ENCODE measurements at regions not wholly inside any gene's neighbourhood (a gene's known extent, or its start where the extent isn't known, plus 50 kb on each side); places are given as distances from the start of the nearest gene placed in this dataset.
"Not testable (repeated sequence)": the region's sequence is repeated elsewhere in the genome, so short reads cannot be mapped to it uniquely, and the experiment has no call there.

GRCh38 chr1:99361406-99361805 is 97.1 kb downstream of the PLPPR4 start:
- no peak for DNase-seq

DNA sequence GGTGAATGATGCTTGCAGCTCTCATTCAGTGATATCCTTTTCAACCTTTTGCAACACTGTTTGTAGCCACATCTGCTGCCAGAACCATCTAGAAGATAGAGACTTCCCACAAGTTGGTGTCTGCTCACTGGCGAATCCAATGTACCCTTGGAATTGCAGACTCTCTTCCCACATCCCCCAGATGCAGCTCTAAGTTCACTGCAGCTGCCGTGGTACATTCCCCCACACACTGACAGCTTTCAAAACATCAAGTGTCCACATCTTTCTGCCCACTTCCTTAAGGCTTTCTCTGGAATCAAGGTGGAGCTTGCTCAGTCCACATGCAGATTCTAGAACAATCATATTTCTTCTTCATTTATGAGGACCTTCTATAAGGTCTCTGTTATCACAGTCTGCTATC is 99.2 kb downstream of the PLPPR4 start:
- DNase-seq, result no peak

GRCh38 chr1:99365141-99365540 is 100.8 kb downstream of the PLPPR4 start:
- no peak for DNase-seq

DNA sequence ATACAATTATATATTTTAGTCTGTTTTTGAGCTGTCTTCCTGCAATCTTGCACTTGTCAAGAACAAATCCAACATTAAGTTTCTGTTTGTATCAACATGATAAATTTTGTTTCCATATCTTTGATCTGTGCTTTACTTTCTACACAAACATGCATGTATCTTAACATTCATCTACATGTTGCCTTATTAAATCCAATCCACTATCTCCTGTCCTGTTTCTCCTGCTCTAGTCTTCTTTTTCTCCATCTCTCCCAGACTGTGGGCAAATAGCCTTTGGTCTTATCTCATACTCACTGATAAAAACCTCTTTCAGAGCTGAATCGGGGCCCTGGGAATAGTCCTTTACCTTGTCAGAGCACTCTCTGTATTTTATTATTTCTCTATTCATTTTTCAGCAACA is 101.3 kb downstream of the PLPPR4 start:
- no peak for DNase-seq

DNA sequence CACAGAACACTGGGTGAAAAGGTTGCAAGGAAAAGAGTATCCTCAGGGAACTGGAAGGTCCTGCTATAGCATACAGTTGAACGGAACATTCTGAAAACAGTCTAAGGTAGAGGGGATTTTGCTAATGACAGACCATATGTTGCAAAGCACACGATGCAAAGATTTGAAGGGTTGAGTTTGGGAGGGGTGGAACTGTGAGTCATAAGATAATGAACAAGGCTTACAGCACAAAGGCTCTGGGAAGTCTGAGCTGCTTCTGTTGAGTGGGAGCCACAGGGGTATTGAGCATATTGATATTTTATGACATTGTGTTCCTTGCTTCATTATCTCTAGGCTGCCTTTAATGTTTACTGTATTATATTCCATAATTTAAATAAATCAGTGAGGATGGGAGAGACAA is 104.9 kb downstream of the PLPPR4 start:
- DNase-seq, result no peak

GRCh38 chr1:99370476-99370875 is 106.2 kb downstream of the PLPPR4 start:
- DNase-seq, result no peak

- no peak for DNase-seq
Observed at GRCh38 chr1:99371413-99371812, 107.1 kb downstream of the PLPPR4 start.

GRCh38 chr1:99374109-99374508 is 109.8 kb downstream of the PLPPR4 start:
- no peak for DNase-seq

- not testable (repeated sequence) for DNase-seq
Observed at GRCh38 chr1:99374693-99375092, 110.4 kb downstream of the PLPPR4 start.

DNA sequence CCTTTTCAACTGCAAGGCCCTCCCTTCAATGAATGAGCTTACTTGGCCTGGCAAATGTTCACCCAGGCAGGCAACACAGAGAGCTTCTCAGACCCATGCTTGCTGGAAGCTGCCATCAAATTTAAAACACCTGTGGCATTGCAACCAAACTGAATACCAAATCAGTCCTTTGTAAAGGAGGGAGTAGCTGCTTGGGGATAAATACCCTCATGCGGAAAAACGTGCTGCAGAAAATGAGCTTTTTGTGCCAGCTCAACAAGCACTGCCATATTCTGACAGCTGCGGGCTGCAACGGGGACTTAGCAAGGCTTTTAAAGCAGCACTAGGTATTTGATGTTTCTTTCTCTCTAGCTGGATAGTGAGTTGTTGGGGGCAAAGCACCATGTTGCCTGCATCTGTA is 119.7 kb downstream of the PLPPR4 start:
- DNase-seq, result no peak

- DNase-seq, result no peak
Observed at GRCh38 chr1:99385852-99386251, 121.6 kb downstream of the PLPPR4 start.

GRCh38 chr1:99396389-99396788 is 132.1 kb downstream of the PLPPR4 start:
- DNase-seq, result no peak

DNA sequence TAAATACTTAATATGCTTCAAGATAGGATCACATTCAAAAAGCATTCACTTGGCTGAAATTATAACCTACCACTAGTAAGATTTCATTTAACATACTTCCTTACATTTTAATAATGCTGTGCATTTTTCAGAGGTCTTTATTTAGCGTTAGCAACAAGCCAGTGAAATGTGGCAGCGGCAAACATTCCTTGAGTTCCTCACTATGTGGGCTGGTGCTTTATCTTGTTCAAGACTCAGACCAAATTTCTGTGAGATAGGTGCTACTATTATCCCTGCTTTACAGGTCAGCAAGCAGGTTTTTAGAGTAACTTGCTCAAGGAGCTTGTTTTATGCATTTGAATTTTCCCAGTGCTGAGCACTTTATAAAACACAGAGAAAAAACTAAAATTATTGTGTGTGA is 132.7 kb downstream of the PLPPR4 start:
- no peak for DNase-seq

DNA sequence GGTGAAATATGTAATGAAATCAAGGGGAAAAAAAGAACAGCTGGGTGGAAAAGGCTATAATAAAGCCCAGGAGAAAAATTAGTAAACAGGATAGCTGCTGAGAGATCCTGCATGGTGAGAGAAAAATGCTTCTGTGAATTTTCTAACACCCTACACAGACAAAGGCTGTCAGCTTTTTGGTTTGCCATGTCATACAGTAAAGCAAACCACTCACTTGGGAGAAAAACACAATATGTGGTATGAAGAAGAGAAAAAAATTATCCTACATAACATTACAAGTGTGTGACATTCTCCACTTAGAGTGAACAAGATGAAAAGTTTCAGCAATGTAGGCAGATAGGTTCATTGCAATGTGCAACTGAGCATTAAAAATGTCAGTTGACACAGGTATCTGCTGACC is 133.6 kb downstream of the PLPPR4 start:
- no peak for DNase-seq

DNA sequence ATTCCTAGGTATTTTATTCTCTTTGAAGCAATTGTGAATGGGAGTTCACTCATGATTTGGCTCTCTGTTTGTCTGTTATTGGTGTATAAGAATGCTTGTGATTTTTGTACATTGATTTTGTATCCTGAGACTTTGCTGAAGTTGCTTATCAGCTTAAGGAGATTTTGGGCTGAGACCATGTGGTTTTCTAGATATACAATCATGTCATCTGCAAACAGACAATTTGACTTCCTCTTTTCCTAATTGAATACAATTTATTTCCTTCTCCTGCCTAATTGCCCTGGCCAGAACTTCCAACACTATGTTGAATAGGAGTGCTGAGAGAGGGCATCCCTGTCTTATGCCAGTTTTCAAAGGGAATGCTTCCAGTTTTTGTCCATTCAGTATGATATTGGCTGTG is 137.3 kb downstream of the PLPPR4 start:
- DNase-seq, result not testable (repeated sequence)

DNA sequence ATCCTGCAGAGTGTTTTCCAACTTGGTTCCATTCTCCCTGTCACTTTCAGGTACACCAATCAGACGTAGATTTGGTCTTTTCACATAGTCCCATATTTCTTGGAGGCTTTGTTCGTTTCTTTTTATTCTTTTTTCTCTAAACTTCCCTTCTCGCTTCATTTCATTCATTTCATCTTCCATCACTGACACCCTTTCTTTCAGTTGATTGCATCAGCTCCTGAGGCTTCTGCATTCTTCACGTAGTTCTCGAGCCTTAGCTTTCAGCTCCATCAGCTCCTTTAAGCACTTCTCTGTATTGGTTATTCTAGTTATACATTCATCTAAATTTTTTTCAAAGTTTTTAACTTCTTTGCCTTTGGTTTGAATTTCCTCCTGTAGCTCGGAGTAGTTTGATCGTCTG is 140.1 kb downstream of the PLPPR4 start:
- DNase-seq, result not testable (repeated sequence)

GRCh38 chr1:99405325-99405724 is 141.0 kb downstream of the PLPPR4 start:
- not testable (repeated sequence) for DNase-seq

- no peak for DNase-seq
Observed at GRCh38 chr1:99407018-99407417, 142.7 kb downstream of the PLPPR4 start.

GRCh38 chr1:99424087-99424486 is 159.8 kb downstream of the PLPPR4 start:
- DNase-seq, result no peak

DNA sequence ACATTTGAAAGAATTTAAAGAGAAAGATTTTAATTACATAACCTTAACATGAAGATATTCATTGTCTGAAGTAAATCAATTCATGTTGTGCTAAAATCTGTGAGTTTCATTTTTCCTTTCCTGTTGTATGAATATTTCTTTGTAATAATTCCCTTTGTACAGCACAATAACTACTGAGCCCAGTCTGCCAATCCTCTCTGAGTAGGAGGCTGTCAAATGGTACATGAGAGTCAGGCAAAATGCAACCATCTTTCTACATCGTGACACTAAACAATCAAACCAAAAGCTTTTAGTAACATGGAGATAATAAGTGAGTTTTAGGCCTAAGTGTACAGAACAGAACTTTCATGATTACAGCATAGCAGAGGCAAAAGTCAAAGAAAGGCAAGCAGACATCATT is 165.5 kb downstream of the PLPPR4 start:
- DNase-seq, result no peak

GRCh38 chr1:99438656-99439230 is 174.5 kb downstream of the PLPPR4 start:
- no peak for DNase-seq

GRCh38 chr1:99439433-99440075 is 175.3 kb downstream of the PLPPR4 start:
- no peak for DNase-seq

DNA sequence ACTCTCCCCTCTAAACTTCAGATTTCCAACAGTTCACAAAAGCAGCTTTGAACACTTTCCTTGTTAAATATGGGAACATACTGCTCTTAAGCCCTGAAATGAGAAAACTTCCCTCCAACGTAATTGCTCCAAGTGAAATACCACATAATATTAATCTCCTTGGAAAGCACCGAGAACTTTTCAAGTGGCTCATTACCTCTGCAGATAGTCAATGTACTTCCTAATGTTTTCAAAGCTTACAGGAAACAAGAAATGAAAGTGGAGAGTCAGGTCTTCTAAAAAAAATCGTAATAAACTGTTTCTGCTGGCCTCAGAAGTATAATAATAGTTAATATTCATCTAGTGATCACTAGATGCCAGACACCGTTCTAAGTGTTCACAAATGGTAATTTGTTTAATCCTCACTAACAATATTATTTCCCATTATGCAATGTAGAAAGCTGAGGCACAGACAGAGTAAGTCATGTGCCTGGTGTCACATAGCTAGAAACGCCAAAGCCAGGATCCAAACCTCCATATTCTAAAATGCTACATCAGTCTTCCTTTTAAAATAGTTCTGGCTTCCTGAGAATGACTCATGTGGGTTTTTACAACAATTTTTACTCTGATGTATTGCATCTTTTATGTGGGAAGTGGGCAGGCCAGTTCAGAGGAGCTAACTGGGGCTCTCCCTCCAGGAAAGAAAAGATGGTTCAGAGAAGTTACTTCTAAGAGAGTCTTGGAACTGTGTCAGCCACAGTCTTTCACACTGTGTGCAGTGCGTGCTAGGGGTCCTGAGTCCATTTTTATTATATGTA is 177.2 kb downstream of the PLPPR4 start:
- no peak for DNase-seq

GRCh38 chr1:99444211-99444927 is 180.1 kb downstream of the PLPPR4 start:
- not testable (repeated sequence) for DNase-seq
